Mesenchymal stem cell (in vitro differentiated cells and primary cell): ENCODE measurements at regions not wholly inside any gene's neighbourhood (a gene's known extent, or its start where the extent isn't known, plus 50 kb on each side); places are given as distances from the start of the nearest gene placed in this dataset.

Experiments
- DNase-seq: peaks from one replicate; pipeline ENCODE4 v3.0.0-alpha.2; 2013
- H2AFZ ChIP-seq: one replicate; pipeline ENCODE4 v1.6.1; 2013; ENCODE audit warnings: low read depth, mild to moderate bottlenecking, control low read depth, inconsistent platforms, low read length, moderate library complexity
- H2AK5ac ChIP-seq: 2 replicates; pipeline ENCODE4 v1.6.1; 2013; ENCODE audit warnings: low read length, moderate library complexity, mild to moderate bottlenecking, inconsistent platforms; ENCODE audit not compliant: severe bottlenecking
- H2BK120ac ChIP-seq: one replicate; pipeline ENCODE4 v1.6.1; 2013; ENCODE audit warnings: low read depth, mild to moderate bottlenecking, inconsistent platforms, low read length, moderate library complexity
- H2BK12ac ChIP-seq, 2 experiments: one replicate each; pipeline ENCODE4 v1.6.1; 2013; ENCODE audit warnings: inconsistent platforms in 2 of 2, low read length in 2 of 2, mild to moderate bottlenecking in 2 of 2, moderate library complexity in 2 of 2, control low read depth in 1 of 2
- H2BK15ac ChIP-seq: one replicate; pipeline ENCODE4 v1.6.1; 2013; ENCODE audit warnings: mild to moderate bottlenecking, low read depth, inconsistent platforms; ENCODE audit not compliant: poor library complexity, severe bottlenecking
- H2BK5ac ChIP-seq: 2 replicates; pipeline ENCODE4 v1.6.1; 2013; ENCODE audit warnings: low read depth, mild to moderate bottlenecking, low read length, control low read depth, inconsistent platforms; ENCODE audit not compliant: poor library complexity, severe bottlenecking
- H3K14ac ChIP-seq, 2 experiments: one replicate each; pipeline ENCODE4 v1.6.1; 2013; ENCODE audit warnings: inconsistent platforms in 2 of 2, low read length in 2 of 2, control low read depth in 1 of 2, mild to moderate bottlenecking in 1 of 2, moderate library complexity in 1 of 2
- H3K18ac ChIP-seq, 2 experiments: one replicate each; pipeline ENCODE4 v1.6.1; 2013; ENCODE audit warnings: inconsistent platforms in 2 of 2, low read length in 2 of 2, control low read depth in 1 of 2, low read depth in 1 of 2, mild to moderate bottlenecking in 1 of 2
- H3K23ac ChIP-seq, 2 experiments: one replicate each; pipeline ENCODE4 v1.6.1; 2013; ENCODE audit warnings: inconsistent platforms in 2 of 2, low read length in 2 of 2, mild to moderate bottlenecking in 2 of 2, moderate library complexity in 2 of 2, control low read depth in 1 of 2
- H3K27ac ChIP-seq: 2 replicates; pipeline ENCODE4 v1.5.1; 2013; ENCODE audit warnings: mild to moderate bottlenecking, moderate library complexity, low read length, control low read depth, inconsistent platforms; ENCODE audit not compliant: poor library complexity, severe bottlenecking
- H3K27me3 ChIP-seq, 2 experiments: 2 replicates each; pipeline versions ENCODE4 v1.6.1 to v1.7.0; 2013; ENCODE audit warnings: low read length in 2 of 2, mild to moderate bottlenecking in 2 of 2, moderate library complexity in 2 of 2, control low read depth in 1 of 2, inconsistent platforms in 1 of 2; ENCODE audit not compliant: control insufficient read depth in 1 of 2, insufficient read depth in 1 of 2
- H3K36me3 ChIP-seq, 2 experiments: 2 replicates each; pipeline versions ENCODE4 v1.6.1 to v1.7.0; 2013; ENCODE audit warnings: low read length in 2 of 2, control low read depth in 1 of 2, inconsistent platforms in 1 of 2, low read depth in 1 of 2, mild to moderate bottlenecking in 1 of 2; ENCODE audit not compliant: insufficient read depth in 2 of 2, control insufficient read depth in 1 of 2
- H3K4ac ChIP-seq, 2 experiments: one replicate each; pipeline ENCODE4 v1.6.1; 2013; ENCODE audit warnings: inconsistent platforms in 2 of 2, low read length in 2 of 2, mild to moderate bottlenecking in 2 of 2, moderate library complexity in 2 of 2, control low read depth in 1 of 2, low read depth in 1 of 2
- H3K4me1 ChIP-seq: 2 replicates; pipeline ENCODE4 v1.6.1; 2013; ENCODE audit warnings: low read depth, low read length, control low read depth; ENCODE audit not compliant: control insufficient read depth, insufficient read depth
- H3K4me2 ChIP-seq: 2 replicates; pipeline ENCODE4 v1.6.1; 2013; ENCODE audit warnings: low read length, mild to moderate bottlenecking, inconsistent platforms; ENCODE audit not compliant: poor library complexity, severe bottlenecking
- H3K4me3 ChIP-seq, 2 experiments: 2 replicates each; pipeline versions ENCODE4 v1.5.1 to v1.7.0; 2013; ENCODE audit warnings: low read length in 2 of 2, mild to moderate bottlenecking in 2 of 2, control low read depth in 1 of 2, low read depth in 1 of 2; ENCODE audit not compliant: insufficient read depth in 1 of 2
- H3K79me1 ChIP-seq: replicated peaks from 2 replicates; pipeline ENCODE4 v1.6.1; 2013; ENCODE audit warnings: mild to moderate bottlenecking, control low read depth, low read length, inconsistent platforms; ENCODE audit not compliant: poor library complexity, severe bottlenecking
- H3K9ac ChIP-seq: 2 replicates; pipeline ENCODE4 v1.7.0; 2013; ENCODE audit warnings: mild to moderate bottlenecking, low read length, moderate library complexity
- H3K9me3 ChIP-seq: 2 replicates; pipeline ENCODE4 v1.7.0; 2013; ENCODE audit warnings: mild to moderate bottlenecking, low read length; ENCODE audit not compliant: control insufficient read depth
- H4K8ac ChIP-seq: one replicate; pipeline ENCODE4 v1.6.1; 2013; ENCODE audit warnings: inconsistent platforms, mild to moderate bottlenecking, low read length, moderate library complexity
- H4K91ac ChIP-seq: one replicate; pipeline ENCODE4 v1.6.1; 2013; ENCODE audit warnings: mild to moderate bottlenecking, low read length, inconsistent platforms
- WGBS: methylation state at CpG from one replicate; pipeline ENCODE4 v1.1.7; 2013; ENCODE audit warnings: mixed read lengths; 5-methylcytosine and 5-hydroxymethylcytosine counted together

GRCh38 chr20:40085513-40085912 is 603.5 kb downstream of the MAFB start:
- no peaks in the 10 kb centered on the region for H3K27me3 ChIP-seq
- H4K91ac ChIP-seq = no peak overlapping the region
- H4K8ac ChIP-seq = no peak overlapping the region
- H2BK12ac ChIP-seq = no peak overlapping the region
- H3K18ac ChIP-seq = no peak overlapping the region
- H3K27ac ChIP-seq = no peak overlapping the region
- no peak overlapping the region for H3K4me3 ChIP-seq
- DNase-seq = no peak
- no peak overlapping the region for H2BK15ac ChIP-seq
- no peak overlapping the region for H2BK120ac ChIP-seq
- H3K4me1 ChIP-seq = no peaks in the 10 kb centered on the region
- no peaks in the 10 kb centered on the region for H3K79me1 ChIP-seq
- no peaks in the 10 kb centered on the region for H3K9me3 ChIP-seq
- H3K14ac ChIP-seq = no peak overlapping the region
- no peak overlapping the region for H2AFZ ChIP-seq
- no peaks in the 10 kb centered on the region for H3K36me3 ChIP-seq
- no peak overlapping the region for H3K4me2 ChIP-seq
- H3K4ac ChIP-seq = no peak overlapping the region
- H3K9ac ChIP-seq = no peak overlapping the region
- WGBS = 86% methylated on average over 3 of the region's 3 CpGs
- H2BK5ac ChIP-seq = no peak overlapping the region
- no peak overlapping the region for H2AK5ac ChIP-seq
- no peak overlapping the region for H3K23ac ChIP-seq

- no peak overlapping the region for H4K91ac ChIP-seq
- no peak overlapping the region for H3K23ac ChIP-seq
- H3K18ac ChIP-seq = no peak overlapping the region
- H3K79me1 ChIP-seq = no peaks in the 10 kb centered on the region
- no peaks in the 10 kb centered on the region for H3K4me1 ChIP-seq
- H3K4ac ChIP-seq = no peak overlapping the region
- H3K14ac ChIP-seq = no peak overlapping the region
- no peak overlapping the region for H3K4me3 ChIP-seq
- no peaks in the 10 kb centered on the region for H3K9me3 ChIP-seq
- H3K4me2 ChIP-seq = no peak overlapping the region
- H3K27ac ChIP-seq = no peak overlapping the region
- no peak overlapping the region for H2BK15ac ChIP-seq
- DNase-seq = no peak
- H2BK12ac ChIP-seq = no peak overlapping the region
- no peaks in the 10 kb centered on the region for H3K27me3 ChIP-seq
- no peak overlapping the region for H2AK5ac ChIP-seq
- H3K36me3 ChIP-seq = no peaks in the 10 kb centered on the region
- H2BK5ac ChIP-seq = no peak overlapping the region
- no peak overlapping the region for H3K9ac ChIP-seq
- no peak overlapping the region for H2AFZ ChIP-seq
- H2BK120ac ChIP-seq = no peak overlapping the region
- WGBS = 80% methylated on average over 3 of the region's 3 CpGs
- H4K8ac ChIP-seq = no peak overlapping the region
These were observed 606.6 kb downstream of the MAFB start for GRCh38 chr20:40082436-40082835.

GRCh38 chr20:40081653-40082052 is 607.4 kb downstream of the MAFB start:
- no peak overlapping the region for H3K18ac ChIP-seq
- H3K14ac ChIP-seq = no peak overlapping the region
- no peaks in the 10 kb centered on the region for H3K27me3 ChIP-seq
- H2BK120ac ChIP-seq = no peak overlapping the region
- H2BK5ac ChIP-seq = no peak overlapping the region
- H3K4me3 ChIP-seq = no peak overlapping the region
- H3K9ac ChIP-seq = no peak overlapping the region
- H2BK12ac ChIP-seq = no peak overlapping the region
- no peak overlapping the region for H4K91ac ChIP-seq
- H3K27ac ChIP-seq = no peak overlapping the region
- 93% methylated on average over 2 of the region's 3 CpGs for WGBS
- H3K4me2 ChIP-seq = no peak overlapping the region
- H4K8ac ChIP-seq = no peak overlapping the region
- no peak overlapping the region for H2AFZ ChIP-seq
- no peak overlapping the region for H2AK5ac ChIP-seq
- H3K4ac ChIP-seq = no peak overlapping the region
- H3K23ac ChIP-seq = no peak overlapping the region
- no peaks in the 10 kb centered on the region for H3K9me3 ChIP-seq
- H3K4me1 ChIP-seq = no peaks in the 10 kb centered on the region
- H2BK15ac ChIP-seq = no peak overlapping the region
- H3K79me1 ChIP-seq = no peaks in the 10 kb centered on the region
- H3K36me3 ChIP-seq = no peaks in the 10 kb centered on the region
- no peak for DNase-seq

GRCh38 chr20:40080041-40080652 is 608.9 kb downstream of the MAFB start:
- Histone ChIP-seq H2BK15ac (no peak overlapping the region), H3K14ac (no peak overlapping the region), H3K27me3 (no peaks in the 10 kb centered on the region), H4K8ac (no peak overlapping the region), H3K4ac (no peak overlapping the region), H2BK12ac (no peak overlapping the region), H2BK120ac (no peak overlapping the region), H3K4me2 (no peak overlapping the region), H3K36me3 (no peaks in the 10 kb centered on the region), H3K18ac (no peak overlapping the region), H3K9ac (no peak overlapping the region), H3K27ac (no peak overlapping the region), H3K23ac (no peak overlapping the region), H3K4me1 (no peaks in the 10 kb centered on the region), H3K79me1 (no peaks in the 10 kb centered on the region), H2BK5ac (no peak overlapping the region), H2AK5ac (no peak overlapping the region), H3K4me3 (no peak overlapping the region), H2AFZ (no peak overlapping the region), H4K91ac (no peak overlapping the region), H3K9me3 (no peaks in the 10 kb centered on the region)
- WGBS = 68% methylated on average over 4 of the region's 4 CpGs
- no peak for DNase-seq
